HG03045 (cell line): ENCODE measurements at regions not wholly inside any gene's neighbourhood (a gene's known extent, or its start where the extent isn't known, plus 50 kb on each side); places are given as distances from the start of the nearest gene placed in this dataset.

ENCODE experiments used
- ATAC-seq: cut with Tn5 transposase; IDR thresholded peaks from one replicate; pipeline ENCODE4 v1.9.1; 2021; ENCODE audit warnings: mild to moderate bottlenecking, moderate library complexity; ENCODE audit not compliant: unreplicated experiment

GRCh38 chr3:19725000-19725399, 209.0 kb downstream of the EFHB start:
- ATAC-seq = no peak

- no peak for ATAC-seq
These were observed 216.3 kb downstream of the EFHB start for GRCh38 chr3:19717736-19718135.

GRCh38 chr3:19711160-19711782, 222.7 kb downstream of the EFHB start:
- no peak for ATAC-seq

DNA sequence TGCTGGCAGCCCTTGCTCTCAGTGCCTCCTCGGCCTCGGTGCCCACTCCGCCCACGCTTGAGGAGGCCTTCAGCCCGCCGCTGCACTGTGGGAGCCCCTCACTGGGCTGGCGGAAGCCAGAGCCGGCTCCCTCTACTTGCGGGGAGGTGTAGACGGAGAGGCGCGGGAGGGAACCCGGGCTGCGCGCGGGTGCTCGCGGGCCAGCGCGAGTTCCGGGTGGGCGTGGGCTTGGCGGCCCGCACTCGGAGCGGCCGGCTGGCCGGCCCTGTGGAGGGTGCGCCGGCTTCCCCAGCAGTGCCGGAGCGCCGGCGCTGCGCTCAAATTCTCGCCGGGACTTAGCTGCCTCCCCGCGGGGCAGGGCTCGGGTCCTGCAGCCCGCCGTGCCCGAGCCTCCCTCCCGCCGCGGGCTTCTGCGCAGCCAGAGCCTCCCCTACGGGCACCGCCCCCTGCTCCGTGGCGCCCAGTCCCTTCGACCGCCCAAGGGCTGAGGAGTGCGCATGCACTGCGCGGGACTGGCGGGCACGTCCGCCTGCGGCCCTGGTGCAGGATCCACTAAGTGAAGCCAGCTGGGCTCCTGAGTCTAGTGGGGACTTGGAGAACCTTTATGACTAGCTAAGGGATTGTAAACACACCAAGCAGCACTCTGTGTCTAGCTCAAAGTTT, 231.5 kb downstream of the EFHB start:
- ATAC-seq = no peak

- ATAC-seq = no peak
These were observed 245.2 kb downstream of the EFHB start for GRCh38 chr3:19688767-19689166.

GRCh38 chr3:19668163-19668562, 265.9 kb downstream of the EFHB start:
- no peak for ATAC-seq

DNA sequence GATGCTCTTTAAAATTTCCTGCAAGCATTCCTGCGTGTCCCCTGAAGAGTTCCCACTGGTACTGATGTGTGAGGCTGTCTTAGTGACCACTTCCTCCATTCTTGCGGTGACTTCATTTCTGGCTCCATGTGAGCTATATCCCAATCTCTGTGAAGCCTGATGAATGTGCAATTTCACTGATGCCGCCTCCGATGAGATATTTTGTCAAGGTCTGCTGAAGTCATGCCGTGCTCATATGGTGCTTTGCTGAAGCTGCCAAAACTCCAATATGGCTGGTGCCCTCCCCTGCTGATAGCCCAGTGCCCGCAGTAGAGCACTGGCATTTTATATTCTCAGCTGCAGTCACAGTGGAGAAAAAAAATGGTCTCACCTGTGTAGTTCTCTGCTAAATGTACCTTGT, 271.5 kb downstream of the EFHB start:
- ATAC-seq = no peak

- no peak for ATAC-seq
These were observed 281.7 kb downstream of the EFHB start for GRCh38 chr3:19652336-19652735.

DNA sequence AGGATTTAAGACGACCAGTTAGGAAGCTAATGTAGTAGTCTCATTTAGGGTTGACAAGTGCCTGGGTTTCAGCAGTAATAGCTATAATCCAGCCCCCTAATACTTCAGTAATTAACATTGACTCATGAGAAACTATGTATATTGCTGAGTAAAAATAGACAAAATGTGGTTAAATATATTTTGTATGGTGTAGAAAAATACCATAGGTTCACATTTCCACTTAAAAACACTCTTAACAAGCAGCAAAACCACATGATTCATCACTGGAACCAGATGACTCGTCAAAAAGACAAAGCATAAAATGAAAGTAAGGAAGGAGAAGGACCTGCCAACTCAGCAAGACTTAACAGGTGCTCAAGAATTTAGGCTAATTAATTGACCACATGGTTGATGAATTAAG, 288.9 kb downstream of the EFHB start:
- ATAC-seq = peak; percentile 47

DNA sequence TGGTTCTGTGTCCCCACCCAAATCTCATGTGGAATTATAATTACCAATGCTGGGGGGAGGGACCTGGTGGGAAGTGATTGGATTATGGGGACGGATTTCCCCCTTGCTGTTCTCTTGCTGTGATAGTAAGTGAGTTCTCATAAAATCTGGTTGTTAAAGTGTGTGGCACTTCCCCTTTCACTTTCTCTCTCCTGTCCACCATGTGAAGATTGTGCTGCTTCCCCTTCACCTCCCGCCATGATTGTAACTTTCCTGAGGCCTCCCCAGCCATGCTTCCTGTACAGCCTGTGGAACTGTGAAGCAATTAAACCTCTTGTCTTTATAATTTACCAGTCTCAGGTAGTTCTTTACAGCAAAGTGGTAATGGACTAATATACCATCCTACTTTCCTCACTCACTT, 289.6 kb downstream of the EFHB start:
- ATAC-seq = no peak

DNA sequence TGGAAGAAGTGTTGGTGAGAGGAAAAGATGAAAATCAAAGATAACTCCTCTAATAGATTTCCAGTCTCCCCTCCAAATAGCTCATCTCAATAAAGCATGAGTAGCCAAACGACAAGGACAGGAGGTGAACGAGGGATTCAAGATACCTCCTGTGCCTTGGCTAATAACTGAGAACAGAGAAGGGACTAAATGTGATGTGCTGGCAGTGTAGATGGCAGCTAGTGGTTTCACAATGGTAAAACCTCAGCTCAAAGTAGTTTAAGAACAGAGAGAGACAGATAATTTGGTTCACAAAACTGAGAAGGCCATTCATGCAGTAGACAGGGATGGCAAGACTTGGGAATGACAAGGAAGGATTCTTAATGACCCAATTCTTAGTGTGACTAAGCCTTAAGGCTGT, 292.6 kb downstream of the EFHB start:
- ATAC-seq = no peak

DNA sequence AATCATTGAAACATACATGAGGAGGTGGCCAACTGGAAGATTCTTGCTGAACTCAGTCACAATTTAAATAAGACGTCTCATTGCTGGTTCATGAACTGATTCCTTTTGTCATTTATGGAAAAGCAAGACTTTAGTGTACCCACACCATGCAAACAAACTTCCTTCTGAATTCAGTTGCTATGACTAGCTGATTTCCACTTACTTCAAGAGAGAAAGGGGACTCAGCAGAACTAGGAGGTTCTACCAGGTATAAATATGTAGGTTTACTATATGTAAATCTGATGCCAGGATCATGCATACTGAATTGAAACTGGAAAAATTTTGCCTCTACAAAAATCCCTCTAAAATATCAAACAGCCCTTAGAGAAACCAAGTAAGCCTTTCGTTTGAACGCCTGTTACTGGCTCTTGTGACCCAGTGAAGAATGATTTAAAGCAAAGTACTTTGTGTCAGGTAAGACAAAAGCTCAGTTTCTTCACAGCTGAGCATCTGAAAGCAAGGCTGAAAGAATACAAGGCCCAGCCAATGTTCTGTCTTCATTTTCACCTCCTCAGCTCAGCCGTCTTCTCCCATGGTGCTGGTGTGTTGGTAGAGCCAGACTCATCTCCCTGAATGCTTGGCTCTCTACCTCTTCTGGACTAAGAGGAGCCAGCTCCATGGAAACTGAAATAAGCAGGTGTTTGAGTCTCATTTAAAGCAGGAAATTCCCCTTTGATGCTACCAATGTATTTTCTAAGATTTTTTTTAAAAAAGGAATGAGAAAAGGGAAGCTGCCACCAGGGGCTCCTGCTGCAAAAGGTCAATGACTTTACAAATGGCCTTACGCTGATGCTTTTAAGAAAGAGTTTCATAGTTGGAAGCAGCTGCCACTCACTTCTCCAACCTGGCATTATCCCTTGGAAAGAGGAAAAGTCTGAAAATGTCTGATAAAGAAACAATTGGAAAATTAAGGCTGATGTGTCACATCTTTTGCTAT, 301.6 kb downstream of the EFHB start:
- no peak for ATAC-seq

DNA sequence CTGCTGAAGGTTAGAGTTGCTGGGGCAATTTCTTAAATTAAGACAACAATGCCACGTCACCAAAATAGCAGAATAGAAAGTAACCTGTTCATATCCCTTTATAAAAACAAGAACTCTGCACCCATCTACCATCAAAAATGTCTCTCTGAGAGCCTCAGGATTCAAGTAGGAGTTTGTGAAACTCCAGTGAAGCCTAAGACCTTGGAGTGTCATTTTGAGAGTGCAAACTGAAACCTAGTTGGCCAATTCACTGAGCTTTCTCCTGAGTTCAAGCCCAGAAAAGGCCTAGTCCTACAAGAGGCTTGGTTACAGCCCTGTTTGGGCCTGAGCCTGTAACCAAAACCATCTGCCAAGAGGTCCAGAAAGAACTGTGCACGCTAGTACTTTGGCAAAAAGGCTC, 335.1 kb downstream of the EFHB start:
- ATAC-seq = peak; percentile 89

DNA sequence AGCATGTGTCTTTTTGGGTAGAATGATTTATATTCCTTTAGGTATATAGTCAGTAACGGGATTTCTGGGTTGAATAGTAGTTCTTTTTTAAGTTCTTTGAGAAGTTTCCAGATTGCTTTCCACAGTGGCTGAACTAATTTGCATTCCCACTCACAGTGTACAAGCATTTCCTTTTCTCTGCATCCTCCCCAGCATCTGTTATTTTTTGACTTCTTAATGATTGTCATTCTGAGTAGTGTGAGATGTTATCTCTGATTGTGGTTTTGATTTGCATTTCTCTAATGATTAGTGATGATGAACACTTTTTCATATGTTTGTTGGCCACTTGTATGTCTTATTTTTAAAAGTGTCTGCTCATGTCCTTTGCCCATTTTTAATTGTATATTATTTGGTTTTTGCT, 337.6 kb downstream of the EFHB start:
- ATAC-seq = no peak

GRCh38 chr3:19595884-19596283, 338.1 kb downstream of the EFHB start:
- no peak for ATAC-seq
